Uterus (tissue), 3 donors: ENCODE measurements at regions not wholly inside any gene's neighbourhood (a gene's known extent, or its start where the extent isn't known, plus 50 kb on each side); places are given as distances from the start of the nearest gene placed in this dataset.

ENCODE experiments used
- DNase-seq, 2 donors: peaks; one replicate each; pipeline ENCODE4 v3.0.0-alpha.2; 2019 to 2020
- H3K27ac ChIP-seq, 2 donors: fragments of 200-600 bp; sonication (generic); 1 replicate in 1 of 2; 2 replicates in 1 of 2; pipeline ENCODE4 v1.5.1; 2016 to 2018
- H3K27me3 ChIP-seq, 2 donors: fragments of 200-600 bp; sonication (generic); one replicate each; pipeline ENCODE4 v1.5.1; 2018 to 2019; ENCODE audit warnings: control low read depth in 1 of 2
- H3K36me3 ChIP-seq, 2 donors: fragments of 200-600 bp; sonication (generic); one replicate each; pipeline ENCODE4 v1.5.1; 2019; ENCODE audit warnings: control low read depth in 1 of 2
- H3K4me1 ChIP-seq, 2 donors: fragments of 200-600 bp; sonication (generic); one replicate each; pipeline ENCODE4 v1.5.1; 2018 to 2019; ENCODE audit warnings: control low read depth in 1 of 2
- H3K4me3 ChIP-seq, 2 donors: fragments of 200-600 bp; sonication (generic); 1 replicate in 1 of 2; 2 replicates in 1 of 2; pipeline ENCODE4 v1.5.1; 2018 to 2019; ENCODE audit warnings: mild to moderate bottlenecking in 1 of 2
- H3K9me3 ChIP-seq, 2 donors: fragments of 200-600 bp; sonication (generic); one replicate each; pipeline ENCODE4 v1.5.1; 2019; ENCODE audit warnings: control low read depth in 1 of 2
- CTCF ChIP-seq, 4 experiments: fragments of 200-600 bp in 2 of 4; fragments of 450-650 bp in 2 of 4; sonication (generic) in 2 of 4; IDR thresholded peaks; one replicate each; pipeline ENCODE4 v1.5.1; 2016 to 2019; ENCODE audit warnings: antibody characterized with exemption in 4 of 4, mild to moderate bottlenecking in 2 of 4, moderate library complexity in 1 of 4
- POLR2A ChIP-seq, 2 donors: fragments of 450-650 bp; IDR thresholded peaks; one replicate each; pipeline ENCODE4 v1.6.1; 2016; ENCODE audit warnings: antibody characterized with exemption in 2 of 2, mild to moderate bottlenecking in 1 of 2, moderate library complexity in 1 of 2
- intact Hi-C: fragments of 100-400 bp; cut with DNase I; formaldehyde crosslinking; loops from one replicate; pipeline ENCODE4 v1.15.1; 2023; ENCODE audit warnings: low total_unique reads
- donor health status: DM: yes; HTN: yes; CAD: no.

GRCh38 chr14:95015046-95015445 lies 142.3 kb downstream of the DICER1 start:
- Histone ChIP-seq H3K27ac (no peak overlapping the region), H3K27me3 (no peaks in the 10 kb centered on the region), H3K9me3 (no peaks in the 10 kb centered on the region), H3K4me3 (no peak overlapping the region), H3K4me1 (no peaks in the 10 kb centered on the region), H3K36me3 (no peaks in the 10 kb centered on the region)
- no peak for TF ChIP-seq CTCF (IDR thresholded peaks at IDR 0.05)
- no peak for TF ChIP-seq POLR2A (IDR thresholded peaks at IDR 0.05)
- intact Hi-C loops, result no loop called here
- DNase-seq, result no peak

GRCh38 chr14:95014036-95014435 lies 143.3 kb downstream of the DICER1 start:
- TF ChIP-seq CTCF (IDR thresholded peaks at IDR 0.05) (no peak), POLR2A (IDR thresholded peaks at IDR 0.05) (no peak)
- no peaks in the 10 kb centered on the region for H3K36me3 ChIP-seq
- H3K4me1 ChIP-seq, result no peaks in the 10 kb centered on the region
- no peak overlapping the region for H3K27ac ChIP-seq
- no peaks in the 10 kb centered on the region for H3K9me3 ChIP-seq
- H3K27me3 ChIP-seq, result no peaks in the 10 kb centered on the region
- no peak for DNase-seq
- H3K4me3 ChIP-seq, result no peak overlapping the region
- intact Hi-C loops, result no loop called here

GRCh38 chr14:95011445-95012006 lies 145.8 kb downstream of the DICER1 start:
- no peak for TF ChIP-seq CTCF (IDR thresholded peaks at IDR 0.05)
- TF ChIP-seq POLR2A (IDR thresholded peaks at IDR 0.05), result no peak
- H3K4me1 ChIP-seq, result no peaks in the 10 kb centered on the region
- H3K36me3 ChIP-seq, result no peaks in the 10 kb centered on the region
- H3K9me3 ChIP-seq, result no peaks in the 10 kb centered on the region
- no peak overlapping the region for H3K27ac ChIP-seq
- no peak for DNase-seq
- H3K27me3 ChIP-seq, result no peaks in the 10 kb centered on the region
- intact Hi-C loops, result no loop called here
- no peak overlapping the region for H3K4me3 ChIP-seq

- H3K27ac ChIP-seq, result no peak overlapping the region
Measured at GRCh38 chr14:95008445-95009217, 148.7 kb downstream of the DICER1 start.

More at GRCh38 chr14:95008445-95009217, 148.7 kb downstream of the DICER1 start:
- H3K4me1 ChIP-seq, result no peaks in the 10 kb centered on the region
- H3K36me3 ChIP-seq, result no peaks in the 10 kb centered on the region
- intact Hi-C loops, result no loop called here
- H3K27me3 ChIP-seq, result no peaks in the 10 kb centered on the region
- H3K9me3 ChIP-seq, result no peaks in the 10 kb centered on the region
- no peak for TF ChIP-seq CTCF (IDR thresholded peaks at IDR 0.05)
- TF ChIP-seq POLR2A (IDR thresholded peaks at IDR 0.05), result no peak
- DNase-seq, result no peak
- H3K4me3 ChIP-seq, result no peak overlapping the region
